ENCODE measurements at regions not wholly inside any gene's neighbourhood (a gene's known extent, or its start where the extent isn't known, plus 50 kb on each side); places are given as distances from the start of the nearest gene placed in this dataset.

GRCh38 chr1:36651176-36651910, 168.6 kb upstream of the CSF3R start:
- DNase-seq (ENCODE audit: extremely low spot score): no peak
- no peak for TF ChIP-seq FOXA1 (IDR thresholded peaks at IDR 0.05)
- POLR2A ChIA-PET: no interaction called here
- CTCF ChIA-PET: interaction anchor here (0.9 kb wide), 1 partner anchor 23 kb away, joined by 3 read pairs; no protein-coding TSS in a partner anchor

GRCh38 chr1:36650200-36651065, 167.7 kb upstream of the CSF3R start:
- peak; percentile 82 for DNase-seq (ENCODE audit: extremely low spot score)
- TF ChIP-seq NFRKB (IDR thresholded peaks at IDR 0.05) (no peak), BHLHE40 (IDR thresholded peaks at IDR 0.05; ENCODE audit: borderline replicate concordance) (no peak), SUZ12 (IDR thresholded peaks at IDR 0.05) (no peak), ARNT (IDR thresholded peaks at IDR 0.05) (no peak), FOXA1 (IDR thresholded peaks at IDR 0.05) (no peak), ZNF384 (IDR thresholded peaks at IDR 0.05) (no peak), FOXM1 (IDR thresholded peaks at IDR 0.05; ENCODE audit: borderline replicate concordance) (no peak), ELF4 (IDR thresholded peaks at IDR 0.05) (no peak), PKNOX1 (IDR thresholded peaks at IDR 0.05) (no peak), SP1 (IDR thresholded peaks at IDR 0.05) (no peak), HDGF (IDR thresholded peaks at IDR 0.05; ENCODE audit: borderline replicate concordance) (no peak), TARDBP (IDR thresholded peaks at IDR 0.05) (no peak), FOXK2 (IDR thresholded peaks at IDR 0.05) (no peak), L3MBTL2 (conservative IDR thresholded peaks at IDR 0.05) (no peak), LEF1 (IDR thresholded peaks at IDR 0.05; ENCODE audit: borderline replicate concordance) (no peak), CTBP1 (IDR thresholded peaks at IDR 0.05; ENCODE audit: borderline replicate concordance) (no peak)
- ChIA-PET CTCF (interaction anchor here (0.9 to 2.4 kb wide), 3 partner anchors 24 to 74 kb away, joined by 3 to 8 read pairs (median 3); no protein-coding TSS in a partner anchor), POLR2A (no interaction called here)

- TF ChIP-seq TARDBP (IDR thresholded peaks at IDR 0.05): no peak
- no peak for TF ChIP-seq ARNT (IDR thresholded peaks at IDR 0.05)
- TF ChIP-seq PKNOX1 (IDR thresholded peaks at IDR 0.05): no peak
- no peak for TF ChIP-seq LEF1 (IDR thresholded peaks at IDR 0.05; ENCODE audit: borderline replicate concordance)
- TF ChIP-seq ELF4 (IDR thresholded peaks at IDR 0.05): no peak
- TF ChIP-seq CTBP1 (IDR thresholded peaks at IDR 0.05; ENCODE audit: borderline replicate concordance): no peak
- TF ChIP-seq FOXM1 (IDR thresholded peaks at IDR 0.05; ENCODE audit: borderline replicate concordance): no peak
- TF ChIP-seq BHLHE40 (IDR thresholded peaks at IDR 0.05; ENCODE audit: borderline replicate concordance): no peak
- TF ChIP-seq ZNF384 (IDR thresholded peaks at IDR 0.05): no peak
- TF ChIP-seq HDGF (IDR thresholded peaks at IDR 0.05; ENCODE audit: borderline replicate concordance): no peak
- no peak for TF ChIP-seq SP1 (IDR thresholded peaks at IDR 0.05)
- no peak for TF ChIP-seq FOXA1 (IDR thresholded peaks at IDR 0.05)
- TF ChIP-seq FOXK2 (IDR thresholded peaks at IDR 0.05): no peak
- TF ChIP-seq NFRKB (IDR thresholded peaks at IDR 0.05): no peak
- no peak for TF ChIP-seq L3MBTL2 (conservative IDR thresholded peaks at IDR 0.05)
- TF ChIP-seq SUZ12 (IDR thresholded peaks at IDR 0.05): no peak
- CTCF ChIA-PET: no interaction called here
- DNase-seq (ENCODE audit: extremely low spot score): no peak
- POLR2A ChIA-PET: no interaction called here
Observed at GRCh38 chr1:36645867-36646266, 163.2 kb upstream of the CSF3R start.

GRCh38 chr1:36644556-36644955, 161.8 kb upstream of the CSF3R start:
- POLR2A ChIA-PET: no interaction called here
- no peak for DNase-seq (ENCODE audit: extremely low spot score)
- TF ChIP-seq FOXA1 (IDR thresholded peaks at IDR 0.05): no peak
- CTCF ChIA-PET: no interaction called here

- TF ChIP-seq ELF4 (IDR thresholded peaks at IDR 0.05) (no peak), FOXA1 (IDR thresholded peaks at IDR 0.05) (no peak), FOXK2 (IDR thresholded peaks at IDR 0.05) (no peak), CTBP1 (IDR thresholded peaks at IDR 0.05; ENCODE audit: borderline replicate concordance) (no peak), SP1 (IDR thresholded peaks at IDR 0.05) (no peak), SUZ12 (IDR thresholded peaks at IDR 0.05) (no peak), NFRKB (IDR thresholded peaks at IDR 0.05) (no peak), ZNF384 (IDR thresholded peaks at IDR 0.05) (no peak), TARDBP (IDR thresholded peaks at IDR 0.05) (no peak), HDGF (IDR thresholded peaks at IDR 0.05; ENCODE audit: borderline replicate concordance) (no peak), BHLHE40 (IDR thresholded peaks at IDR 0.05; ENCODE audit: borderline replicate concordance) (no peak), LEF1 (IDR thresholded peaks at IDR 0.05; ENCODE audit: borderline replicate concordance) (no peak)
- CTCF ChIA-PET: no interaction called here
- no peak for DNase-seq (ENCODE audit: extremely low spot score)
- POLR2A ChIA-PET: no interaction called here
Observed at GRCh38 chr1:36643371-36644270, 160.9 kb upstream of the CSF3R start.

GRCh38 chr1:36642802-36643201, 160.1 kb upstream of the CSF3R start:
- ChIA-PET CTCF (no interaction called here), POLR2A (no interaction called here)
- TF ChIP-seq SUZ12 (IDR thresholded peaks at IDR 0.05) (no peak), SP1 (IDR thresholded peaks at IDR 0.05) (no peak), ELF4 (IDR thresholded peaks at IDR 0.05) (no peak), FOXM1 (IDR thresholded peaks at IDR 0.05; ENCODE audit: borderline replicate concordance) (no peak), BHLHE40 (IDR thresholded peaks at IDR 0.05; ENCODE audit: borderline replicate concordance) (no peak), PKNOX1 (IDR thresholded peaks at IDR 0.05) (no peak), HDGF (IDR thresholded peaks at IDR 0.05; ENCODE audit: borderline replicate concordance) (no peak), NFRKB (IDR thresholded peaks at IDR 0.05) (no peak), LEF1 (IDR thresholded peaks at IDR 0.05; ENCODE audit: borderline replicate concordance) (no peak), FOXA1 (IDR thresholded peaks at IDR 0.05) (no peak), CTBP1 (IDR thresholded peaks at IDR 0.05; ENCODE audit: borderline replicate concordance) (no peak), FOXK2 (IDR thresholded peaks at IDR 0.05) (no peak)
- DNase-seq (ENCODE audit: extremely low spot score): no peak
